SK-N-SH (cell line): ENCODE measurements at regions not wholly inside any gene's neighbourhood (a gene's known extent, or its start where the extent isn't known, plus 50 kb on each side); places are given as distances from the start of the nearest gene placed in this dataset.

Source experiments
- CTCF ChIA-PET: fragments of 300-600, 350-600 bp; formaldehyde crosslinking; extraction: SDS; loops from one replicate; lab custom pipeline; 2021; lab: Yijun Ruan, JAX
- POLR2A ChIA-PET: fragments of 350-600 bp; sonication (Branson Sonifier 250); formaldehyde crosslinking; extraction: SDS; loops from one replicate; lab custom pipeline; 2020; ENCODE audit warnings: antibody characterized with exemption, inconsistent platforms; lab: Yijun Ruan, JAX
- DNase-seq: peaks from one replicate; pipeline ENCODE4 v3.0.0; 2012
- H2AFZ ChIP-seq: fragments of 200-600 bp; sonication (generic); 2 replicates; pipeline ENCODE4 v1.8.1; 2016; ENCODE audit warnings: antibody characterized with exemption, mild to moderate bottlenecking, low read depth
- H3F3A ChIP-seq: fragments of 200-600 bp; sonication (generic); replicated peaks from 2 replicates; pipeline ENCODE3; 2016; ENCODE audit warnings: antibody characterized with exemption, mild to moderate bottlenecking; ENCODE audit not compliant: insufficient read depth
- H3K27ac ChIP-seq, 2 experiments: fragments of 200-500 bp in 1 of 2; fragments of 200-600 bp in 1 of 2; sonication (Bioruptor generic) in 1 of 2; sonication (generic), shearing (Covaris generic) in 1 of 2; 2 replicates each; pipeline versions ENCODE4 v1.5.1 to v1.6.1; 2014 to 2016; ENCODE audit warnings: low read depth in 2 of 2, inconsistent platforms in 1 of 2, low read length in 1 of 2, mild to moderate bottlenecking in 1 of 2, mixed read lengths in 1 of 2
- H3K27me3 ChIP-seq: fragments of 200-600 bp; sonication (generic), shearing (Covaris generic); 2 replicates; pipeline ENCODE4 v1.6.1; 2016; ENCODE audit warnings: mixed run types; ENCODE audit not compliant: insufficient read depth
- H3K36me3 ChIP-seq, 2 experiments: fragments of 200-500 bp in 1 of 2; fragments of 200-600 bp in 1 of 2; sonication (Bioruptor generic) in 1 of 2; sonication (generic) in 1 of 2; replicated peaks in 1 of 2; 2 replicates each; pipeline versions ENCODE3 to v1.5.1; 2014 to 2016; ENCODE audit warnings: low read length in 1 of 2, mild to moderate bottlenecking in 1 of 2; ENCODE audit not compliant: insufficient read depth in 2 of 2, control insufficient read depth in 1 of 2
- H3K4me1 ChIP-seq, 2 experiments: fragments of 200-500 bp in 1 of 2; fragments of 200-600 bp in 1 of 2; sonication (Bioruptor generic) in 1 of 2; sonication (generic), shearing (Covaris generic) in 1 of 2; 2 replicates each; pipeline versions ENCODE4 v1.5.1 to v1.6.1; 2014 to 2016; ENCODE audit warnings: low read depth in 1 of 2, low read length in 1 of 2, mixed run types in 1 of 2; ENCODE audit not compliant: insufficient read depth in 2 of 2, control insufficient read depth in 1 of 2
- H3K4me2 ChIP-seq: fragments of 200-600 bp; sonication (generic), shearing (Covaris generic); 2 replicates; pipeline ENCODE4 v1.6.1; 2017; ENCODE audit warnings: mixed run types
- H3K4me3 ChIP-seq, 2 experiments: fragments of 200-500 bp in 1 of 2; fragments of 200-600 bp in 1 of 2; sonication (Bioruptor generic) in 1 of 2; sonication (generic), shearing (Covaris generic) in 1 of 2; 2 replicates each; pipeline versions ENCODE4 v1.5.1 to v1.8.1; 2014 to 2016; ENCODE audit warnings: low read depth in 2 of 2, inconsistent platforms in 1 of 2, low read length in 1 of 2, mild to moderate bottlenecking in 1 of 2, mixed read lengths in 1 of 2, moderate library complexity in 1 of 2
- H3K79me2 ChIP-seq: fragments of 200-600 bp; sonication (generic); 2 replicates; pipeline ENCODE4 v1.8.1; 2017; ENCODE audit warnings: mild to moderate bottlenecking; ENCODE audit not compliant: insufficient read depth
- H3K9ac ChIP-seq: fragments of 200-600 bp; sonication (generic); 2 replicates; pipeline ENCODE4 v1.6.1; 2017; ENCODE audit warnings: mixed run types
- H3K9me2 ChIP-seq: fragments of 200-600 bp; sonication (generic); 2 replicates; pipeline ENCODE4 v1.6.1; 2017; ENCODE audit warnings: mixed run types
- H3K9me3 ChIP-seq: fragments of 200-600 bp; sonication (generic); 2 replicates; pipeline ENCODE4 v1.6.1; 2017; ENCODE audit warnings: mixed run types, mild to moderate bottlenecking, moderate library complexity
- H4K20me1 ChIP-seq: fragments of 200-600 bp; sonication (generic); 2 replicates; pipeline ENCODE4 v1.6.1; 2017; ENCODE audit warnings: mild to moderate bottlenecking, mixed run types; ENCODE audit not compliant: insufficient read depth
- EP300 ChIP-seq, 2 experiments: IDR thresholded peaks; 2 replicates each; pipeline versions ENCODE4 v1.4.0 to v1.6.1; 2012; ENCODE audit warnings: borderline replicate concordance in 1 of 2, low read depth in 1 of 2, low read length in 1 of 2
- FOSL2 ChIP-seq: IDR thresholded peaks from 2 replicates; pipeline ENCODE4 v1.4.0; 2012; ENCODE audit warnings: low read depth, mild to moderate bottlenecking, moderate library complexity, borderline replicate concordance
- FOXJ3 ChIP-seq: sonication (generic); formaldehyde crosslinking; IDR thresholded peaks from 2 replicates; pipeline ENCODE4 v1.5.1; 2020; ENCODE audit warnings: mild to moderate bottlenecking, missing genetic modification reagents
- GATA2 ChIP-seq: sonication (generic); formaldehyde crosslinking; IDR thresholded peaks from 2 replicates; pipeline ENCODE4 v1.5.0; 2020; ENCODE audit warnings: mild to moderate bottlenecking, missing genetic modification reagents
- IRF3 ChIP-seq: fragments of 150-350 bp; IDR thresholded peaks from 2 replicates; pipeline ENCODE4 v1.6.1; 2016; ENCODE audit warnings: mild to moderate bottlenecking, low read depth, low read length
- JUND ChIP-seq: IDR thresholded peaks from 2 replicates; pipeline ENCODE4 v1.4.0; 2012
- MEF2A ChIP-seq: IDR thresholded peaks from 2 replicates; pipeline ENCODE4 v1.4.0; 2012; ENCODE audit warnings: low read depth, borderline replicate concordance
- MXI1 ChIP-seq: IDR thresholded peaks from 2 replicates; pipeline ENCODE4 v1.6.1; 2012; ENCODE audit warnings: mild to moderate bottlenecking, low read depth, low read length, improper control_type of control experiment
- PBX3 ChIP-seq: IDR thresholded peaks from 2 replicates; pipeline ENCODE4; 2012
- RCOR1 ChIP-seq: fragments of 150-350 bp; IDR thresholded peaks from 2 replicates; pipeline ENCODE4 v1.6.1; 2017; ENCODE audit warnings: antibody characterized with exemption, low read length
- SIN3A ChIP-seq: IDR thresholded peaks from 2 replicates; pipeline ENCODE4 v1.6.1; 2012; ENCODE audit warnings: low read depth, mild to moderate bottlenecking, low read length, moderate library complexity, borderline replicate concordance
- TAF1 ChIP-seq: IDR thresholded peaks from 2 replicates; pipeline ENCODE4 v1.6.1; 2012; ENCODE audit warnings: low read depth, mild to moderate bottlenecking, low read length, moderate library complexity, borderline replicate concordance
- TEAD4 ChIP-seq: IDR thresholded peaks from 2 replicates; pipeline ENCODE4 v1.4.0; 2012; ENCODE audit warnings: mild to moderate bottlenecking, borderline replicate concordance; ENCODE audit not compliant: insufficient read depth
- WGBS: methylation state at CpG from one replicate; pipeline ENCODE4 v1.1.6; 2017; ENCODE audit warnings: low lambda C conversion rate; 5-methylcytosine and 5-hydroxymethylcytosine counted together

GRCh38 chrX:26071618-26072017 lies 66.5 kb upstream of the MAGEB18 start (continued):
- no peak for TF ChIP-seq TAF1

- Histone ChIP-seq H3K4me3 (no peak overlapping the region), H3K4me1 (no peaks in the 10 kb centered on the region), H4K20me1 (no peaks in the 10 kb centered on the region), H3K27me3 (no peaks in the 10 kb centered on the region), H3K27ac (no peak overlapping the region), H3K9ac (no peak overlapping the region), H3K9me3 (no peaks in the 10 kb centered on the region), H3K79me2 (no peaks in the 10 kb centered on the region), H3K4me2 (no peak overlapping the region), H2AFZ (no peak overlapping the region), H3K9me2 (no peaks in the 10 kb centered on the region; the same call in 1 of the 2 replicates), H3F3A (peaks cover 11% of the 10 kb centered on the region), H3K36me3 (no peaks in the 10 kb centered on the region)
- POLR2A ChIA-PET: no interaction called here
- 34% methylated on average over 4 of the region's 4 CpGs for WGBS
- CTCF ChIA-PET: no interaction called here
- DNase-seq: no peak
- TF ChIP-seq JUND (no peak), FOXJ3 (no peak), FOSL2 (no peak), TEAD4 (no peak), PBX3 (no peak), SIN3A (no peak), IRF3 (no peak), RCOR1 (no peak), MXI1 (no peak), TAF1 (no peak), EP300 (IDR thresholded peaks at IDR 0.05; ENCODE audit: borderline replicate concordance in 1 of 2, low read depth in 1 of 2, low read length in 1 of 2) (no peak), GATA2 (CRISPR knock-in tag) (no peak), MEF2A (no peak)
Observed at GRCh38 chrX:26083093-26083492, 55.0 kb upstream of the MAGEB18 start.
